ENCODE measurements at regions not wholly inside any gene's neighbourhood (a gene's known extent, or its start where the extent isn't known, plus 50 kb on each side); places are given as distances from the start of the nearest gene placed in this dataset.
"Not testable (repeated sequence)": the region's sequence is repeated elsewhere in the genome, so short reads cannot be mapped to it uniquely, and the experiment has no call there.

DNA sequence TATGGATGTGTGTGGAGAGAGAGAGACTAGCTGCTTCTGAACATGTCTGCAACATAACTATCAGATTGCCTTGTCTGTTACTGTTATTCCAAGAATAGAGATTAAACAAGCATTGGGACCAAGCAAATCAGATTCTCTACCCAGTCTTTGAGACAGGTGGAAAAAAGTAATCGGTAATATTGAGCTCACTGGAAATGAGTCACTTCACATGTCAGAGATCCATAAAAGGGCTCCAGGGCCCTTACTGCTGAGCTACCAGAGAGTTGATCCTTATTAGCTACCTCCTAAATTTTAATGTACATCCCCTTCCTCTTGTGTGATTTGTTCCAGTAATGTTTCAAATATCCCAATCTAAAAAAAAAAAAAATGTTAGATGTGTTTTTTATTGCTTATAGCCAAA is 2118.0 kb downstream of the PCDH9 start:
- Histone ChIP-seq H3K36me3 (ENCODE audit: control insufficient read depth in 2 of 2, extremely low read depth in 1 of 2, insufficient read depth in 2 of 2, low read length in 2 of 2) (no peaks in the 10 kb centered on the region), H3K4me2 (ENCODE audit: insufficient read depth, low read length) (no peak overlapping the region), H3K4me1 (ENCODE audit: control insufficient read depth, extremely low read depth, insufficient read depth, low read length) (no peaks in the 10 kb centered on the region), H3K27ac (ENCODE audit: insufficient read depth, low read depth, low read length) (no peak overlapping the region), H4K20me1 (replicated peaks; ENCODE audit: control insufficient read depth, extremely low read depth, insufficient read depth, low read length) (no peaks in the 10 kb centered on the region), H3K9me1 (replicated peaks; ENCODE audit: control insufficient read depth, extremely low read depth, insufficient read depth, low read length) (no peaks in the 10 kb centered on the region), H3K9ac (replicated peaks; ENCODE audit: extremely low read depth, insufficient read depth, low read length) (no peak overlapping the region), H2AFZ (ENCODE audit: low read depth, low read length) (no peak overlapping the region), H3K9me3 (replicated peaks; ENCODE audit: control insufficient read depth, insufficient read depth, low read length) (no peaks in the 10 kb centered on the region), H3K79me2 (ENCODE audit: control insufficient read depth, insufficient read depth, low read length) (no peaks in the 10 kb centered on the region), H3K27me3 (ENCODE audit: control insufficient read depth in 2 of 2, insufficient read depth in 2 of 2, low read length in 2 of 2) (no peaks in the 10 kb centered on the region), H3K4me3 (replicated peaks in 1 of 3; ENCODE audit: insufficient read depth in 1 of 3, low read depth in 1 of 3, low read length in 3 of 3) (no peak overlapping the region)
- POLR2A ChIA-PET: no interaction called here
- intact Hi-C loops (cut with micrococcal nuclease) (no loop called here), dilution Hi-C loops (cut with MboI; ENCODE audit: extremely low pct_ligation_motif_present, low sequenced_read_pairs) (no loop called here)
- TF ChIP-seq, protein P1, sequence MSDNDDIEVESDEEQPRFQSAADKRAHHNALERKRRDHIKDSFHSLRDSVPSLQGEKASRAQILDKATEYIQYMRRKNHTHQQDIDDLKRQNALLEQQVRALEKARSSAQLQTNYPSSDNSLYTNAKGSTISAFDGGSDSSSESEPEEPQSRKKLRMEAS (IDR thresholded peaks at IDR 0.05; ENCODE audit: insufficient read depth, insufficient read length): no peak
- TF ChIP-seq GATA2 (IDR thresholded peaks at IDR 0.05; ENCODE audit: insufficient read depth, insufficient read length, low read depth, low read length): no peak
- no peak for FAIRE-seq
- CTCF ChIA-PET: interaction anchor here (0.9 kb wide), 1 partner anchor 13 kb away, joined by 3 read pairs; no protein-coding TSS in a partner anchor
- no TSS peak for BruUV-seq (replicated peaks)
- DNase-seq (ENCODE audit: low read depth, low spot score): no peak

DNA sequence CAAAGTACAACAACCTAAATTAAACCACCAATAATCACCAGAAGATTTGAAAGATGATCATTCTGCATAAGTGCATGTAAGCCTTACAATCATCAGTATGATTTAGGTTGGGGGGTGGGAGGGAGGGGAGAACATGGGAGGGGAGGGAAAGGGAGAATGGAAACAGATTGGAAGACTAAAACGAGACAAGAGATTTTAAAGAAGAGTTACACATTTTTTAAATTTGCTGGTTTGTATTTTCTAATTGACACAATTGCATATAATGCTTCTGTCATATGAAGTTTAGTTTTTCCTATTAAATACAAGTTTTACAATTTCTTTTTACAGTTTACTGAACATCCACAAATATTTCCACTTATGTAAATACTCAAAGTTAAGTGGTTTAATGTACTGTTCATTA is 2118.9 kb downstream of the PCDH9 start:
- Histone ChIP-seq H3K27ac (ENCODE audit: insufficient read depth, low read depth, low read length) (no peak overlapping the region), H3K9me1 (replicated peaks; ENCODE audit: control insufficient read depth, extremely low read depth, insufficient read depth, low read length) (no peaks in the 10 kb centered on the region), H3K27me3 (ENCODE audit: control insufficient read depth in 2 of 2, insufficient read depth in 2 of 2, low read length in 2 of 2) (no peaks in the 10 kb centered on the region), H3K9ac (replicated peaks; ENCODE audit: extremely low read depth, insufficient read depth, low read length) (no peak overlapping the region), H4K20me1 (replicated peaks; ENCODE audit: control insufficient read depth, extremely low read depth, insufficient read depth, low read length) (no peaks in the 10 kb centered on the region), H3K9me3 (replicated peaks; ENCODE audit: control insufficient read depth, insufficient read depth, low read length) (no peaks in the 10 kb centered on the region), H3K4me1 (ENCODE audit: control insufficient read depth, extremely low read depth, insufficient read depth, low read length) (no peaks in the 10 kb centered on the region), H2AFZ (ENCODE audit: low read depth, low read length) (no peak overlapping the region), H3K4me3 (replicated peaks in 1 of 3; ENCODE audit: insufficient read depth in 1 of 3, low read depth in 1 of 3, low read length in 3 of 3) (no peak overlapping the region), H3K36me3 (ENCODE audit: control insufficient read depth in 2 of 2, extremely low read depth in 1 of 2, insufficient read depth in 2 of 2, low read length in 2 of 2) (no peaks in the 10 kb centered on the region), H3K4me2 (ENCODE audit: insufficient read depth, low read length) (no peak overlapping the region), H3K79me2 (ENCODE audit: control insufficient read depth, insufficient read depth, low read length) (no peaks in the 10 kb centered on the region)
- DNase-seq (ENCODE audit: low read depth, low spot score) (no peak), FAIRE-seq (no peak)
- no TSS peak for BruUV-seq (replicated peaks)
- ChIA-PET CTCF (interaction anchor here (0.9 kb wide), 1 partner anchor 14 kb away, joined by 3 read pairs; no protein-coding TSS in a partner anchor), POLR2A (no interaction called here)
- TF ChIP-seq EZH2 (IDR thresholded peaks at IDR 0.05; ENCODE audit: borderline replicate concordance, low read depth, low read length, severe bottlenecking): no peak
- no peak for TF ChIP-seq FOS (IDR thresholded peaks at IDR 0.05; ENCODE audit: borderline replicate concordance, insufficient read depth, low read length)
- TF ChIP-seq, protein P2, sequence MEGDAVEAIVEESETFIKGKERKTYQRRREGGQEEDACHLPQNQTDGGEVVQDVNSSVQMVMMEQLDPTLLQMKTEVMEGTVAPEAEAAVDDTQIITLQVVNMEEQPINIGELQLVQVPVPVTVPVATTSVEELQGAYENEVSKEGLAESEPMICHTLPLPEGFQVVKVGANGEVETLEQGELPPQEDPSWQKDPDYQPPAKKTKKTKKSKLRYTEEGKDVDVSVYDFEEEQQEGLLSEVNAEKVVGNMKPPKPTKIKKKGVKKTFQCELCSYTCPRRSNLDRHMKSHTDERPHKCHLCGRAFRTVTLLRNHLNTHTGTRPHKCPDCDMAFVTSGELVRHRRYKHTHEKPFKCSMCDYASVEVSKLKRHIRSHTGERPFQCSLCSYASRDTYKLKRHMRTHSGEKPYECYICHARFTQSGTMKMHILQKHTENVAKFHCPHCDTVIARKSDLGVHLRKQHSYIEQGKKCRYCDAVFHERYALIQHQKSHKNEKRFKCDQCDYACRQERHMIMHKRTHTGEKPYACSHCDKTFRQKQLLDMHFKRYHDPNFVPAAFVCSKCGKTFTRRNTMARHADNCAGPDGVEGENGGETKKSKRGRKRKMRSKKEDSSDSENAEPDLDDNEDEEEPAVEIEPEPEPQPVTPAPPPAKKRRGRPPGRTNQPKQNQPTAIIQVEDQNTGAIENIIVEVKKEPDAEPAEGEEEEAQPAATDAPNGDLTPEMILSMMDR (IDR thresholded peaks at IDR 0.05; ENCODE audit: extremely low read depth in 1 of 2, insufficient read depth in 1 of 2, low read depth in 1 of 2, low read length in 2 of 2): no peak
- TF ChIP-seq, protein P1 (IDR thresholded peaks at IDR 0.05; ENCODE audit: insufficient read depth, insufficient read length): no peak
- TF ChIP-seq POLR2A (IDR thresholded peaks at IDR 0.05; ENCODE audit: low read depth, low read length): no peak
- no peak for TF ChIP-seq MYC (IDR thresholded peaks at IDR 0.05; ENCODE audit: low read depth, low read length)
- TF ChIP-seq GATA2 (IDR thresholded peaks at IDR 0.05; ENCODE audit: insufficient read depth, insufficient read length, low read depth, low read length): no peak
- TF ChIP-seq POLR2AphosphoS5 (IDR thresholded peaks at IDR 0.05; ENCODE audit: insufficient read depth, low read depth, low read length): no peak
- TF ChIP-seq JUN (IDR thresholded peaks at IDR 0.05; ENCODE audit: borderline replicate concordance, insufficient read depth, insufficient read length, low read depth): no peak
- intact Hi-C loops (cut with micrococcal nuclease): no loop called here
- dilution Hi-C loops (cut with MboI; ENCODE audit: extremely low pct_ligation_motif_present, low sequenced_read_pairs): no loop called here

DNA sequence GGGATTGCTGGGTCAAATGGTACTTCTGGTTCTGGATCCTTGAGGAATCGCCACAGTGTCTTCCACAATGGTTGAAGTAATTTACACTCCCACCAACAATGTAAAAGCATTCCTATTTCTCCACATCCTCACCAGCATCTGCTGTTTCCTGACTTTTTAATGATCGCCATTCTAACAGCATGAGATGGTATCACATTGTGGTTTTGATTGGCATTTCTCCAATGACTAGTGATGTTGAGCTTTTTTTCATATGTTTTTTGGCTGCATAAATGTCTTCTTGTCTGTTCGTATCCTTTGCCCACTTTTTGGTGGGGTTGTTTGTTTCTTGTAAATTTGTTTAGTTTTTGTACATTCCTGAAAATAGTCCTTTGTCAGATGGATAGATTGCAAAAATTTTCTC is 2125.7 kb downstream of the PCDH9 start:
- H3K4me2 ChIP-seq (ENCODE audit: insufficient read depth, low read length); H3K4me3 ChIP-seq (replicated peaks in 1 of 3; ENCODE audit: insufficient read depth in 1 of 3, low read depth in 1 of 3, low read length in 3 of 3); H3K4me1 ChIP-seq (ENCODE audit: control insufficient read depth, extremely low read depth, insufficient read depth, low read length); H2AFZ ChIP-seq (ENCODE audit: low read depth, low read length); H3K27ac ChIP-seq (ENCODE audit: insufficient read depth, low read depth, low read length); H3K27me3 ChIP-seq (ENCODE audit: control insufficient read depth in 2 of 2, insufficient read depth in 2 of 2, low read length in 2 of 2); H3K9me3 ChIP-seq (replicated peaks; ENCODE audit: control insufficient read depth, insufficient read depth, low read length); CTCF ChIA-PET; H3K36me3 ChIP-seq (ENCODE audit: control insufficient read depth in 2 of 2, extremely low read depth in 1 of 2, insufficient read depth in 2 of 2, low read length in 2 of 2); BruUV-seq (replicated peaks); H3K9ac ChIP-seq (replicated peaks; ENCODE audit: extremely low read depth, insufficient read depth, low read length); H4K20me1 ChIP-seq (replicated peaks; ENCODE audit: control insufficient read depth, extremely low read depth, insufficient read depth, low read length); DNase-seq (ENCODE audit: low read depth, low spot score); intact Hi-C loops (cut with micrococcal nuclease); POLR2A ChIA-PET; H3K9me1 ChIP-seq (replicated peaks; ENCODE audit: control insufficient read depth, extremely low read depth, insufficient read depth, low read length); dilution Hi-C loops (cut with MboI; ENCODE audit: extremely low pct_ligation_motif_present, low sequenced_read_pairs); H3K79me2 ChIP-seq (ENCODE audit: control insufficient read depth, insufficient read depth, low read length): not testable (repeated sequence)
- FAIRE-seq: peak; percentile 4

Measured in endothelial cell of umbilical vein (primary cell).